AG04449 (cell line): ENCODE measurements at regions not wholly inside any gene's neighbourhood (a gene's known extent, or its start where the extent isn't known, plus 50 kb on each side); places are given as distances from the start of the nearest gene placed in this dataset.
A peak's percentile ranks its signal among the peaks of the same experiment; 100 is the strongest.

Experiments
- CTCF ChIA-PET: fragments of 350-600 bp; formaldehyde crosslinking; extraction: SDS; loops from one replicate; lab custom pipeline; 2021; ENCODE audit warnings: antibody characterized with exemption; lab: Yijun Ruan, JAX
- POLR2A ChIA-PET: fragments of 400-600, 350-600 bp; formaldehyde crosslinking; extraction: SDS; loops from one replicate; lab custom pipeline; 2020; ENCODE audit warnings: antibody characterized with exemption, inconsistent platforms; lab: Yijun Ruan, JAX
- DNase-seq: peaks from one replicate; pipeline ENCODE4 v3.0.0-alpha.2; 2010; ENCODE audit warnings: low read depth, low spot score
- H3K4me3 ChIP-seq: 2 replicates; pipeline ENCODE4 v1.5.1; 2011; ENCODE audit warnings: low read depth, mild to moderate bottlenecking, control low read depth, low read length
- TF ChIP-seq, protein P1 (sequence below): IDR thresholded peaks from one replicate; pipeline ENCODE4 v1.5.1; 2011; ENCODE audit warnings: mild to moderate bottlenecking, moderate library complexity, low read length, control low read depth, inconsistent platforms; ENCODE audit not compliant: insufficient read depth; ENCODE audit errors: missing control alignments

DNA sequence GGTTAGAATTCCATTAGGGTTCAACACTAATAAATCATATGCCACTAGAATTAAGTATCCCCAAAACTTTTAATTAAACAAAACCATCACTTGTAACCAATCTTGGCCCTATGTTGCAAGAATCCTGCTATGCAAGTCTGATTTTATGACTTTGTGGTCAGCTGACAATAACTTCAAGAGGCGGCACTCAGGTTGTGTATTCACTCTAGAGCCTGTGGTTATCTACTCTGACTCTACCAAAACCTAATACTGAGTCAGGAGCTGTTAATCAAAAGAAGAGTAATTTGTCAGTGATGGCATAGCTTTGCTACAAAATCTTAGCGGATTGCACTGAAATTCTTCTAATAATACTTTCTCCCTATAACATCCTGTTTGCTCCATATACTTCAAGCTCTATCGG, 253.7 kb downstream of the AASDHPPT start:
- TF ChIP-seq, protein P1, sequence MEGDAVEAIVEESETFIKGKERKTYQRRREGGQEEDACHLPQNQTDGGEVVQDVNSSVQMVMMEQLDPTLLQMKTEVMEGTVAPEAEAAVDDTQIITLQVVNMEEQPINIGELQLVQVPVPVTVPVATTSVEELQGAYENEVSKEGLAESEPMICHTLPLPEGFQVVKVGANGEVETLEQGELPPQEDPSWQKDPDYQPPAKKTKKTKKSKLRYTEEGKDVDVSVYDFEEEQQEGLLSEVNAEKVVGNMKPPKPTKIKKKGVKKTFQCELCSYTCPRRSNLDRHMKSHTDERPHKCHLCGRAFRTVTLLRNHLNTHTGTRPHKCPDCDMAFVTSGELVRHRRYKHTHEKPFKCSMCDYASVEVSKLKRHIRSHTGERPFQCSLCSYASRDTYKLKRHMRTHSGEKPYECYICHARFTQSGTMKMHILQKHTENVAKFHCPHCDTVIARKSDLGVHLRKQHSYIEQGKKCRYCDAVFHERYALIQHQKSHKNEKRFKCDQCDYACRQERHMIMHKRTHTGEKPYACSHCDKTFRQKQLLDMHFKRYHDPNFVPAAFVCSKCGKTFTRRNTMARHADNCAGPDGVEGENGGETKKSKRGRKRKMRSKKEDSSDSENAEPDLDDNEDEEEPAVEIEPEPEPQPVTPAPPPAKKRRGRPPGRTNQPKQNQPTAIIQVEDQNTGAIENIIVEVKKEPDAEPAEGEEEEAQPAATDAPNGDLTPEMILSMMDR: no peak
- ChIA-PET POLR2A (no interaction called here), CTCF (interaction anchor here (2.7 kb wide), 1 partner anchor 12 kb away, joined by 11 read pairs; no protein-coding TSS in a partner anchor)
- H3K4me3 ChIP-seq: no peak overlapping the region
- no peak for DNase-seq

DNA sequence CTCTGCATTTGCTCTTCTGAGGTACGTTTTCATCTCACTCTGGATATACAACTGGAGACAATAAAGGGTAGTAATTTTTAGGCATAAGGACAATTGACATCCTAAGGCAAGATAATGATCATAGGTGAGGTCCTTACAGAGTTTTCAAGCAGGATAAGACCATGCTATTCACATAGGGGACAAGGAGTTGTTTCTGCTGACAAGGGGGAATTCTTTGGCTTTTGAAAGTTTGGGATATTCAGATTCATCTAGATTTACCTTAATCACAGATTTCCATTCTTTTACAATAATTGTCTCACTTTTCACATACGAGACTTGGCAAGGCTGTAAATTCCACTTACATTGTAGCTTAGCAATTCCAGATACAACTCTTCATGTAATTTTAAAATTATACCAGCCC, 256.2 kb downstream of the AASDHPPT start:
- POLR2A ChIA-PET: no interaction called here
- DNase-seq: no peak
- TF ChIP-seq, protein P1: no peak
- CTCF ChIA-PET: no interaction called here
- H3K4me3 ChIP-seq: no peak overlapping the region

DNA sequence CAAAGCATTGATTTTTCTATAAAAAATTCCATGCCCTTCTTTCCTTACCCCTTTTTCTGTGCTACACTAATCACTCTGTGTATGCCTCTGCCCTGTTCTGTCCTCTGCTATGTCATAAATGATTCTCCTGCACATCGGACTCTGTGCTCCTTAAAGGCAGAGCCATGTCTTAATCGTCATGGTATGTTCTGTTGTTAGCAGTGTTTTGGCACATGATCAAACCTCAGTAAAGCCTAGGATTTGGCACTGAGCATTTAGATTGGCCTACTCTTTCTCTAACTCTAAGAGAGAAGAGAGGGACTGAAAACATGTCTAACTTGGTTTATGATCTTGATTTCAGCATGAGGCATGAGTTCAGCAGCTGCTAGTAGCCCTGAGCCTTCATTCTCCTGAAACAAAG, 266.9 kb downstream of the AASDHPPT start:
- peak; percentile 51 for DNase-seq
- TF ChIP-seq, protein P1: no peak
- no peak overlapping the region for H3K4me3 ChIP-seq
- ChIA-PET CTCF (no interaction called here), POLR2A (no interaction called here)

DNA sequence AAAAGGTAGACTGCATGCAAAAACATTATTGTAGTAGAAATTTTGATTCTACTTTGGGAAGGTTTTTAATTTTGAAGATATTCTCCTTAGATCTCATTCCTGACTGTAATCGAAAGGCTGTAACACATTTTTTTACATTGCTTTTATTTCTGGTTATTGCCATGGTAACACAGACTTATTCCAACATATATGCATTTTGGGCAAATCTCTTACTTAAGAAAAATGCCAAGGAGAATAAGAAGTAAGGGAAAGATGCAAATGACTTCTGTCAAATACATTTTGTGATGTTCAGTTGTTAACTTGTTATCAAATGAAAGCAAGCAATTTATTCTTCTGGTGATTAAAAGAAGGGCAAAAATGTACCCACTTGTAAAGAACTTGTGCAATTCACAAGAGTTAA, 267.5 kb downstream of the AASDHPPT start:
- POLR2A ChIA-PET: no interaction called here
- DNase-seq: no peak
- H3K4me3 ChIP-seq: no peak overlapping the region
- CTCF ChIA-PET: no interaction called here
- TF ChIP-seq, protein P1: no peak

DNA sequence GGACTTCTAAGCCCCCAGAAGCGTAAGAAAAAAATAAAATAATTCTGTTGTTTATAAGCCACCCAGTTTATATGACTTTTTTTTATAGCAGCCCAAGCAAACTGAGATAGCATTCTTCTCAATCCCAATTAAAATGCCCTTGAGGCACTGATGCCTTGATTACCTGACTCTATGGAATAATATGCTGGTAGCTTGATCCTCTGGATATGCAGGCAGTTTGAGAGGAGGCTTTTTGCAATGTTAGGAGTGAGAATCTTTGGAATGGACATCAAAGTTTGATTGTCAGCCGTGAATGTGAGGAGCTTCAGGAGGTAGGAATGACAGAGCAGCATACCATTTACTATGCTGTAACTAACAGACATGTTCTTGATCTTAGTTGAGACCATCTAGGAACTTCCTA, 275.6 kb downstream of the AASDHPPT start:
- TF ChIP-seq, protein P1: no peak
- DNase-seq: no peak
- CTCF ChIA-PET: no interaction called here
- H3K4me3 ChIP-seq: no peak overlapping the region
- POLR2A ChIA-PET: no interaction called here

DNA sequence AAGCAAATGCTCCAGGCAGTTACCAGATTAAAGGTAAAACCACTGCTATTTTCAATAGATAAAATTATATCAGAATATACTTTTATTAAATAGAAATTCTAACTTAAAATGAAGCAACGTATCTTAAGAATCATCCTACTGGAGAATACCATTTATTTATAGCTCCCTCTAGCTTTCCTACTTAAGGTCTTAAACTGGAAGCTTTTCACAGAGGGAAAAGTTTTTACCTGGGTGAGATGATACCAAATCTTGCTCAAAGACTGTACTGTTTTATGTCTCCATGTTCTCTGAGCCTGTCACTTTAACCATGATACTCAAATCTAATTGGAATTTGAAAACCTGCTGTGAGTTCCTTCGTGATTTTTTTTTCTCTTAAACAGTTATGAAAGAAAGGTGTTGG, 291.8 kb downstream of the AASDHPPT start:
- ChIA-PET CTCF (interaction anchor here (0.9 to 2.4 kb wide), 10 partner anchors 9 to 216 kb away, joined by 3 to 7 read pairs (median 4); no protein-coding TSS in a partner anchor), POLR2A (interaction anchor here (0.6 to 1.7 kb wide), 3 partner anchors 23 to 90 kb away, joined by 3 to 4 read pairs (median 3); no protein-coding TSS in a partner anchor)
- no peak overlapping the region for H3K4me3 ChIP-seq
- DNase-seq: no peak
- TF ChIP-seq, protein P1: no peak
